Suprapubic skin (tissue), 4 donors: ENCODE measurements at regions not wholly inside any gene's neighbourhood (a gene's known extent, or its start where the extent isn't known, plus 50 kb on each side); places are given as distances from the start of the nearest gene placed in this dataset.

ENCODE experiments used
- CTCF ChIP-seq, 2 donors: fragments of 200-600 bp in 1 of 2; fragments of 450-650 bp in 1 of 2; sonication (generic) in 1 of 2; IDR thresholded peaks; one replicate each; pipeline ENCODE4 v1.5.1; 2016 to 2019; ENCODE audit warnings: antibody characterized with exemption in 2 of 2, mild to moderate bottlenecking in 1 of 2, moderate library complexity in 1 of 2
- POLR2A ChIP-seq, 2 donors: fragments of 450-650 bp; IDR thresholded peaks; one replicate each; pipeline ENCODE4 v1.6.1; 2017; ENCODE audit warnings: antibody characterized with exemption in 2 of 2, mild to moderate bottlenecking in 2 of 2, moderate library complexity in 2 of 2
- POLR2AphosphoS5 ChIP-seq, 3 donors: sonication (generic); formaldehyde crosslinking; IDR thresholded peaks; one replicate each; pipeline ENCODE4 v1.6.1; 2017; ENCODE audit warnings: antibody characterized with exemption in 3 of 3

GRCh38 chr14:54310851-54311228 is 86.0 kb upstream of the CDKN3 start:
- TF ChIP-seq CTCF (IDR thresholded peaks at IDR 0.05): no peak
- TF ChIP-seq POLR2AphosphoS5 (IDR thresholded peaks at IDR 0.05): no peak
- no peak for TF ChIP-seq POLR2A (IDR thresholded peaks at IDR 0.05)
